HCT116 (cell line): ENCODE measurements at regions not wholly inside any gene's neighbourhood (a gene's known extent, or its start where the extent isn't known, plus 50 kb on each side); places are given as distances from the start of the nearest gene placed in this dataset.

Source experiments
- ATAC-seq: fragments of 200-7000 bp; cut with Tn5 transposase; 2 replicates; pipeline ENCODE4 v1.9.1; 2020; ENCODE audit warnings: mild to moderate bottlenecking, moderate library complexity
- BruUV-seq: library from RNA; stranded (reverse); fragments of 400-500 nt; replicated peaks from 2 replicates; lab custom pipeline; 2021; lab: Mats Ljungman, UMichigan
- CTCF ChIA-PET: fragments of 300-600 bp; sonication (Branson Sonifier 250); formaldehyde crosslinking; loops from one replicate; lab custom pipeline; 2021; ENCODE audit warnings: antibody characterized with exemption; lab: Charles Lee
- POLR2A ChIA-PET: fragments of 300-600, 350-600 bp; sonication (Branson Sonifier 250); formaldehyde crosslinking; loops from one replicate; lab custom pipeline; 2021; ENCODE audit warnings: antibody characterized with exemption; lab: Charles Lee
- RAD21 ChIA-PET, 2 experiments: fragments of 300-600 bp; sonication (Branson Sonifier 250); formaldehyde crosslinking; loops; one replicate each; lab custom pipeline; 2023; ENCODE audit warnings: low total read pairs in 2 of 2; ENCODE audit not compliant: uncharacterized antibody in 2 of 2, unreplicated experiment in 2 of 2, low non-redundant PET in 1 of 2; lab: Charles Lee
- DNase-seq: peaks from one replicate; pipeline ENCODE4 v3.0.0-alpha.2; 2010; ENCODE audit warnings: low read depth, low spot score
- H2AFZ ChIP-seq: fragments of 200-600 bp; shearing (Covaris generic), sonication (generic); 2 replicates; pipeline ENCODE4 v1.6.1; 2017; ENCODE audit warnings: low read depth, mixed run types, mixed read lengths, antibody characterized with exemption, low read length; ENCODE audit not compliant: poor library complexity, severe bottlenecking
- H3K27ac ChIP-seq: 2 replicates; pipeline ENCODE4 v1.5.1; 2012; ENCODE audit warnings: low read depth, low read length
- H3K27me3 ChIP-seq: fragments of 200-600 bp; sonication (generic); 2 replicates; pipeline ENCODE4 v1.6.1; 2016; ENCODE audit warnings: mixed run types, low read length, mixed read lengths; ENCODE audit not compliant: insufficient read depth
- H3K36me3 ChIP-seq, 2 experiments: fragments of 200-500 bp in 1 of 2; fragments of 200-600 bp in 1 of 2; sonication (Bioruptor generic) in 1 of 2; sonication (generic) in 1 of 2; 2 replicates each; pipeline versions ENCODE4 v1.5.1 to v1.6.1; 2014 to 2016; ENCODE audit warnings: low read length in 2 of 2, inconsistent platforms in 1 of 2, mixed read lengths in 1 of 2, mixed run types in 1 of 2; ENCODE audit not compliant: insufficient read depth in 2 of 2, control insufficient read depth in 1 of 2
- H3K4me1 ChIP-seq, 2 experiments: fragments of 200-600 bp in 1 of 2; sonication (generic) in 1 of 2; 2 replicates each; pipeline versions ENCODE4 v1.5.1 to v1.6.1; 2012 to 2017; ENCODE audit warnings: low read length in 2 of 2, inconsistent platforms in 1 of 2, mild to moderate bottlenecking in 1 of 2, mixed read lengths in 1 of 2, mixed run types in 1 of 2, moderate library complexity in 1 of 2; ENCODE audit not compliant: insufficient read depth in 2 of 2, control insufficient read depth in 1 of 2
- H3K4me2 ChIP-seq: fragments of 200-600 bp; sonication (generic); 2 replicates; pipeline ENCODE4 v1.6.1; 2017; ENCODE audit warnings: mixed run types, low read length, mixed read lengths
- H3K4me3 ChIP-seq, 2 experiments: fragments of 200-600 bp in 1 of 2; sonication (generic) in 1 of 2; replicated peaks in 1 of 2; 2 replicates each; pipeline ENCODE4 v1.5.1; 2011 to 2016; ENCODE audit warnings: low read length in 2 of 2, control low read depth in 1 of 2, low read depth in 1 of 2, mild to moderate bottlenecking in 1 of 2, mixed read lengths in 1 of 2, mixed run types in 1 of 2
- H3K79me2 ChIP-seq: fragments of 200-600 bp; sonication (generic); 2 replicates; pipeline ENCODE4 v1.6.1; 2017; ENCODE audit warnings: mild to moderate bottlenecking, mixed run types, low read length, moderate library complexity, mixed read lengths; ENCODE audit not compliant: insufficient read depth
- H3K9ac ChIP-seq: fragments of 200-600 bp; sonication (generic); 2 replicates; pipeline ENCODE4 v1.6.1; 2016; ENCODE audit warnings: low read length, mixed read lengths
- H3K9me2 ChIP-seq: fragments of 200-600 bp; sonication (generic), shearing (Covaris generic); 2 replicates; pipeline ENCODE4 v1.6.1; 2017; ENCODE audit warnings: mixed run types, mild to moderate bottlenecking, moderate library complexity; ENCODE audit not compliant: insufficient read depth
- H3K9me3 ChIP-seq, 2 experiments: fragments of 200-500 bp in 1 of 2; fragments of 200-600 bp in 1 of 2; sonication (Bioruptor generic) in 1 of 2; sonication (generic) in 1 of 2; 2 replicates each; pipeline ENCODE4 v1.6.1; 2014 to 2017; ENCODE audit warnings: low read length in 2 of 2, mixed read lengths in 2 of 2, inconsistent platforms in 1 of 2, low read depth in 1 of 2, mild to moderate bottlenecking in 1 of 2, mixed run types in 1 of 2, moderate library complexity in 1 of 2; ENCODE audit not compliant: control insufficient read depth in 1 of 2, insufficient read depth in 1 of 2
- H4K20me1 ChIP-seq: fragments of 200-600 bp; sonication (generic), shearing (Covaris generic); 2 replicates; pipeline ENCODE4 v1.6.1; 2017; ENCODE audit warnings: mixed run types, mild to moderate bottlenecking, moderate library complexity; ENCODE audit not compliant: insufficient read depth
- ATF3 ChIP-seq: IDR thresholded peaks from 2 replicates; pipeline ENCODE4 v1.6.1; 2012
- EGR1 ChIP-seq: IDR thresholded peaks from 2 replicates; pipeline ENCODE4 v1.6.1; 2012; ENCODE audit warnings: low read depth
- ELF1 ChIP-seq: IDR thresholded peaks from 2 replicates; pipeline ENCODE4 v1.6.1; 2012; ENCODE audit warnings: low read depth, borderline replicate concordance
- FOSL1 ChIP-seq: IDR thresholded peaks from 2 replicates; pipeline ENCODE4 v1.6.1; 2012; ENCODE audit warnings: low read depth
- MAX ChIP-seq: IDR thresholded peaks from 2 replicates; pipeline ENCODE4 v1.6.1; 2012
- POLR2A ChIP-seq: IDR thresholded peaks from 2 replicates; pipeline ENCODE4 v1.7.0; 2011; ENCODE audit warnings: borderline replicate concordance; ENCODE audit not compliant: insufficient read depth, insufficient read length; ENCODE audit errors: extremely low read depth
- RAD21 ChIP-seq: IDR thresholded peaks from 2 replicates; pipeline ENCODE4 v1.6.1; 2012; ENCODE audit warnings: low read depth, mild to moderate bottlenecking
- SIN3A ChIP-seq: IDR thresholded peaks from 2 replicates; pipeline ENCODE4 v1.6.1; 2012; ENCODE audit warnings: low read depth
- SP1 ChIP-seq: IDR thresholded peaks from 2 replicates; pipeline ENCODE4 v1.6.1; 2012; ENCODE audit warnings: low read depth
- SRF ChIP-seq: IDR thresholded peaks from 2 replicates; pipeline ENCODE4 v1.6.1; 2012; ENCODE audit warnings: low read depth
- TCF7L2 ChIP-seq: IDR thresholded peaks from 2 replicates; pipeline ENCODE4 v1.7.0; 2011; ENCODE audit warnings: borderline replicate concordance, inconsistent platforms; ENCODE audit not compliant: insufficient read depth, insufficient read length; ENCODE audit errors: extremely low read depth
- ZNF274 ChIP-seq: fragments of 200-500 bp; sonication (Bioruptor generic); IDR thresholded peaks from 2 replicates; pipeline ENCODE4 v1.6.1; 2014; ENCODE audit warnings: mild to moderate bottlenecking, low read depth, low read length, inconsistent platforms
- intact Hi-C: fragments of 100-400 bp; cut with micrococcal nuclease; formaldehyde crosslinking; loops from 2 replicates; pipeline ENCODE4 v1.10.0; 2022
- TF ChIP-seq, protein P1 (sequence below): IDR thresholded peaks from 2 replicates; pipeline ENCODE4 v1.6.1; 2012; ENCODE audit warnings: low read depth

DNA sequence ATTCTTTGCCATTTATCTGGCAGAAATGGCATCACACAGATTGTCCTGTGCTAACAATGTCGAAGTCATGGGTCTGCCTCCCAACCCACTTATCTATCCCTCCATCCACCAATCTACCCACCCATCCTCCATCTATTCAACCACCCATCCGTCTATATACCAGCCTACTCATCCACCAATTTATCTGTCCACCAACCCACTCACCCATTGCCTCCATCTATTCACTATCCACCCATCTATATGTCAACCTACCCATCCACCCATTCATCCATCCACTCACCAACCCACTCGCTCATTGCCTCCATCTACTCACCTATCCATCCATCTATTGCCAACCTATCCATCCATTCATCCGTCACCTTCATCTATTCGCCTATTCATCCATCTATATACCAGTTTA is 521.2 kb downstream of the SHQ1 start:
- RAD21 ChIA-PET = no interaction called here
- peaks cover 6% of the 10 kb centered on the region for H3K27me3 ChIP-seq
- no peaks in the 10 kb centered on the region for H3K79me2 ChIP-seq
- no peaks in the 10 kb centered on the region for H3K4me1 ChIP-seq
- intact Hi-C loops = no loop called here
- no peak overlapping the region for H3K9ac ChIP-seq
- ATAC-seq = no peak
- H3K9me3 ChIP-seq = no peaks in the 10 kb centered on the region
- H3K4me2 ChIP-seq = no peak overlapping the region
- no TSS peak for BruUV-seq
- no peak for DNase-seq
- H3K27ac ChIP-seq = no peak overlapping the region
- CTCF ChIA-PET = no interaction called here
- H3K4me3 ChIP-seq = no peak overlapping the region
- H3K36me3 ChIP-seq = no peaks in the 10 kb centered on the region
- POLR2A ChIA-PET = no interaction called here
- H3K9me2 ChIP-seq = no peaks in the 10 kb centered on the region
- TF ChIP-seq TCF7L2 (no peak), ATF3 (no peak), ZNF274 (no peak), SP1 (no peak), MAX (no peak), SIN3A (no peak), ELF1 (no peak), FOSL1 (no peak), EGR1 (no peak), RAD21 (no peak), POLR2A (no peak), SRF (no peak)
- TF ChIP-seq, protein P1, sequence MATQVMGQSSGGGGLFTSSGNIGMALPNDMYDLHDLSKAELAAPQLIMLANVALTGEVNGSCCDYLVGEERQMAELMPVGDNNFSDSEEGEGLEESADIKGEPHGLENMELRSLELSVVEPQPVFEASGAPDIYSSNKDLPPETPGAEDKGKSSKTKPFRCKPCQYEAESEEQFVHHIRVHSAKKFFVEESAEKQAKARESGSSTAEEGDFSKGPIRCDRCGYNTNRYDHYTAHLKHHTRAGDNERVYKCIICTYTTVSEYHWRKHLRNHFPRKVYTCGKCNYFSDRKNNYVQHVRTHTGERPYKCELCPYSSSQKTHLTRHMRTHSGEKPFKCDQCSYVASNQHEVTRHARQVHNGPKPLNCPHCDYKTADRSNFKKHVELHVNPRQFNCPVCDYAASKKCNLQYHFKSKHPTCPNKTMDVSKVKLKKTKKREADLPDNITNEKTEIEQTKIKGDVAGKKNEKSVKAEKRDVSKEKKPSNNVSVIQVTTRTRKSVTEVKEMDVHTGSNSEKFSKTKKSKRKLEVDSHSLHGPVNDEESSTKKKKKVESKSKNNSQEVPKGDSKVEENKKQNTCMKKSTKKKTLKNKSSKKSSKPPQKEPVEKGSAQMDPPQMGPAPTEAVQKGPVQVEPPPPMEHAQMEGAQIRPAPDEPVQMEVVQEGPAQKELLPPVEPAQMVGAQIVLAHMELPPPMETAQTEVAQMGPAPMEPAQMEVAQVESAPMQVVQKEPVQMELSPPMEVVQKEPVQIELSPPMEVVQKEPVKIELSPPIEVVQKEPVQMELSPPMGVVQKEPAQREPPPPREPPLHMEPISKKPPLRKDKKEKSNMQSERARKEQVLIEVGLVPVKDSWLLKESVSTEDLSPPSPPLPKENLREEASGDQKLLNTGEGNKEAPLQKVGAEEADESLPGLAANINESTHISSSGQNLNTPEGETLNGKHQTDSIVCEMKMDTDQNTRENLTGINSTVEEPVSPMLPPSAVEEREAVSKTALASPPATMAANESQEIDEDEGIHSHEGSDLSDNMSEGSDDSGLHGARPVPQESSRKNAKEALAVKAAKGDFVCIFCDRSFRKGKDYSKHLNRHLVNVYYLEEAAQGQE = no peak
- H2AFZ ChIP-seq = no peak overlapping the region
- no peaks in the 10 kb centered on the region for H4K20me1 ChIP-seq
